GM21447 (cell line): ENCODE measurements at regions not wholly inside any gene's neighbourhood (a gene's known extent, or its start where the extent isn't known, plus 50 kb on each side); places are given as distances from the start of the nearest gene placed in this dataset.

Experiments
- ATAC-seq: cut with Tn5 transposase; IDR thresholded peaks from one replicate; pipeline ENCODE4 v1.9.1; 2021; ENCODE audit not compliant: unreplicated experiment

GRCh38 chr18:44518091-44518615 lies 162.5 kb upstream of the SETBP1 start:
- ATAC-seq, result no peak

- no peak for ATAC-seq
These were observed 162.0 kb upstream of the SETBP1 start for GRCh38 chr18:44518666-44519065.

GRCh38 chr18:44520981-44521667 lies 159.6 kb upstream of the SETBP1 start:
- no peak for ATAC-seq

GRCh38 chr18:44521668-44522022 lies 159.0 kb upstream of the SETBP1 start:
- ATAC-seq, result no peak

GRCh38 chr18:44526705-44527415 lies 153.8 kb upstream of the SETBP1 start:
- ATAC-seq, result no peak

GRCh38 chr18:44533071-44533470 lies 147.6 kb upstream of the SETBP1 start:
- ATAC-seq, result no peak

GRCh38 chr18:44536046-44536445 lies 144.6 kb upstream of the SETBP1 start:
- ATAC-seq, result no peak

- ATAC-seq, result no peak
These were observed 144.1 kb upstream of the SETBP1 start for GRCh38 chr18:44536619-44537018.

GRCh38 chr18:44537526-44537925 lies 143.2 kb upstream of the SETBP1 start:
- ATAC-seq, result no peak

GRCh38 chr18:44539926-44540325 lies 140.8 kb upstream of the SETBP1 start:
- no peak for ATAC-seq

- no peak for ATAC-seq
These were observed 139.5 kb upstream of the SETBP1 start for GRCh38 chr18:44541159-44541558.

- ATAC-seq, result no peak
These were observed 138.9 kb upstream of the SETBP1 start for GRCh38 chr18:44541781-44542180.

- no peak for ATAC-seq
These were observed 137.3 kb upstream of the SETBP1 start for GRCh38 chr18:44543387-44543786.

- ATAC-seq, result no peak
These were observed 135.2 kb upstream of the SETBP1 start for GRCh38 chr18:44545359-44545985.

GRCh38 chr18:44546954-44547353 lies 133.7 kb upstream of the SETBP1 start:
- no peak for ATAC-seq

GRCh38 chr18:44548291-44549221 lies 132.1 kb upstream of the SETBP1 start:
- ATAC-seq, result no peak

GRCh38 chr18:44552706-44553105 lies 128.0 kb upstream of the SETBP1 start:
- no peak for ATAC-seq

- no peak for ATAC-seq
These were observed 124.4 kb upstream of the SETBP1 start for GRCh38 chr18:44556296-44556695.

- no peak for ATAC-seq
These were observed 123.0 kb upstream of the SETBP1 start for GRCh38 chr18:44557616-44558151.

- no peak for ATAC-seq
These were observed 121.9 kb upstream of the SETBP1 start for GRCh38 chr18:44558767-44559166.

- no peak for ATAC-seq
These were observed 117.7 kb upstream of the SETBP1 start for GRCh38 chr18:44562986-44563385.
